Stimulated activated effector memory CD8-positive, alpha-beta T cell treated with anti-CD3 and anti-CD28 coated beads, Interleukin-12 subunit alpha, Interleukin-12 subunit beta, amount 100 ng/mL, for 72 hours (primary cell): ENCODE measurements at regions not wholly inside any gene's neighbourhood (a gene's known extent, or its start where the extent isn't known, plus 50 kb on each side); places are given as distances from the start of the nearest gene placed in this dataset.
"Not testable (repeated sequence)": the region's sequence is repeated elsewhere in the genome, so short reads cannot be mapped to it uniquely, and the experiment has no call there.

Experiments used
- ATAC-seq: fragments of 150-1000 bp; cut with Tn5 transposase; 2 replicates; pipeline ENCODE4 v1.10.0; 2021
- DNase-seq, 2 donors: peaks; one replicate each; pipeline ENCODE4 v3.0.0; 2021 to 2022; ENCODE audit warnings: low spot score in 2 of 2
- H3K27ac Mint-ChIP-seq: one replicate; pipeline ENCODE4 v1.8.0; 2022; ENCODE audit warnings: mild to moderate bottlenecking, mixed read lengths
- H3K36me3 Mint-ChIP-seq: one replicate; pipeline ENCODE4 v1.8.0; 2022; ENCODE audit warnings: mild to moderate bottlenecking, mixed read lengths
- H3K4me1 Mint-ChIP-seq: one replicate; pipeline ENCODE4 v1.8.0; 2022; ENCODE audit warnings: mixed read lengths
- H3K4me3 Mint-ChIP-seq: one replicate; pipeline ENCODE4 v1.8.0; 2022; ENCODE audit warnings: mild to moderate bottlenecking, mixed read lengths
- H3K9me3 Mint-ChIP-seq: one replicate; pipeline ENCODE4 v1.8.0; 2022; ENCODE audit warnings: mixed read lengths

DNA sequence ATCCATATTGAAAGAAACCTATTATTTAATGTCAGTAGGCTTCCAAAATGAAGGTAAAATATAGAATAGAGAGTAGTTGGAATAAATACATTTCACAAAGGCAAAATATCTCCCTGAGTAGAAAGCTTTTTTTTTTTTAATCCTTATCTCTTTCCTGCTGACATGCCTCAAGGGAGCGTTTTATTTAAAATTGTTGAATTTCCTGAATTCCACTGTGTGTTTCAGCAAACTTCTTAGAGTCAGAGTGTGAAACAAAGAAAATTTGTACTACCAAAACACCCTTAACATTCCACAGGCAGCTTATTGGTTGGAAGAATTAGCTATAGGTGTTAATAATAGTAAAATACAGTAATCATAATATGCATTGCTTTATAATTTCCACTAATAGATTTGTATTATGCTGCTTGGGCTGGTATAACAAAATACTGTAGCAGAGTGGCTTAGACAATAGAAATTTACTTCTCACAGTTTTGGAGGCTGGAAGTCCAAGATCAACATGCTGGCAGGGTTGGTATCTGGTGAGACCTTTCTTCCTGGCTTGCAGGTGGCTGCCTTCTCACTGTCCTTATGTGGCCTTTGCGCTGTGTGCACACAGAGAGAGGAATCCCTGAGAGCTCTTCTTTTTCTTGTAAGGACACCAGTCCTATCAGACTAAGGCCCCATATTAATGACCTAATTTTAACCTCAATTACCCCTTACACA, 468.4 kb upstream of the C1orf87 start:
- Mint-ChIP-seq H3K27ac (no peak overlapping the region), H3K36me3 (no peaks in the 10 kb centered on the region), H3K4me1 (no peaks in the 10 kb centered on the region), H3K9me3 (peaks cover 8% of the 10 kb centered on the region), H3K4me3 (no peak overlapping the region)
- no peak for ATAC-seq
- no peak for DNase-seq

DNA sequence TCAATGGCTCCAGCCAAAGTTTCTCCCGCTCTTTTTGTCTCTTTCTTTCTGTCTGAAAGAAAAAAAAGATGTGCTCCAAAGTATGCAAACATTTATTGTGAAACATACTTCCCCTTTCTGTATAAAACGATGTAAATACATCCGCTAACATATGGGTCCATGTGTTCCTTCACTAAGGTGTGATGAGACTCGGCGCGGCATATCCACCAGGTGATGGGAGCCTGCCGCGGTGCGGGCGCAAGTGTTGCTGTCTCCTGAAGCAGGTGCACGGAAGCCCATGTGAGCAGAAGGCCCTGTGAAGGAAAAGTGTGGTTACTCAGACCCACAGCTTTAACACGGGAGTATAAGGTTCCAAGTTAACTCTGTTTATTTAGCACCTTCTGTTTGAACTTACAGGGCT, 466.6 kb upstream of the C1orf87 start:
- Mint-ChIP-seq H3K27ac (no peak overlapping the region), H3K4me1 (no peaks in the 10 kb centered on the region), H3K9me3 (peaks cover 8% of the 10 kb centered on the region), H3K4me3 (no peak overlapping the region), H3K36me3 (no peaks in the 10 kb centered on the region)
- DNase-seq = no peak
- no peak for ATAC-seq

DNA sequence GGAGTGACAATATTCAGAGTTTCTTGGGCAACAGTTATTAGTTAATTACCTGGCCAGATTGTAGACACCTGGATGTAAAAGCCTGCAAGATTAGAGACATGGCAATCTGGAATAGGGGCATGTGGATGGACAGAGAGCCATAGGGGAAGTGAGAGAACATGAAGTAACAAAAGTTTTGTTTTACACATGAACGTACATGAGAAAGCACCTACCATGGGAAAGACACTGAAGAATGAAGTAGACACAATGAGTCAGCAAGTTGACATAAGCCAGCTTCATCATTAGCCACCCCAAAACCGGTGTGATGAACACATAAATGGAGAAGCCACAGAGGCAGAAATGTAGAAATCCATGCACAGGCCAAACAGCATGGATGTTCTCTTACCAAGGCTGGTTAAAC, 462.1 kb upstream of the C1orf87 start:
- no peak for ATAC-seq
- Mint-ChIP-seq H3K9me3 (peaks cover 4% of the 10 kb centered on the region), H3K27ac (no peak overlapping the region), H3K36me3 (no peaks in the 10 kb centered on the region), H3K4me1 (no peaks in the 10 kb centered on the region), H3K4me3 (no peak overlapping the region)
- no peak for DNase-seq

DNA sequence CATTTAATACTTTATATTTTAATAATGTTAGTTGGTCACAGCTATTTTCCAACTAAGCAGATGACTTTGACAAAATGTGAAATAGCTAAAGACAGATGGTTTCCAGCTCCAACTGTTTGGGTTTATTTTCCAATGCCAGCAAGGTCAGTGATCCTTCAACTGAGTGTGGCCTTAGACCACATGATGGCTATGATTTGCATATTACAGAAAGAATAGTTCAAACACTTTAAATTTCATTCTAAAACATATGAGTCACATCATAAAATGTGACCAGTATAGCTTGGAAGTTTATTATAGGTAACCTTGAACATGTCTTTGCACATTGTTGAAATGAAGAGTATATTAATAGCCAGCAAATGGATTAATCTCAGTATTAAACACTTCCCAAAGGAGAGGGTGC, 454.0 kb upstream of the C1orf87 start:
- no peak overlapping the region for H3K4me3 Mint-ChIP-seq
- H3K9me3 Mint-ChIP-seq = no peaks in the 10 kb centered on the region
- DNase-seq (no peak), ATAC-seq (no peak)
- no peaks in the 10 kb centered on the region for H3K4me1 Mint-ChIP-seq
- no peaks in the 10 kb centered on the region for H3K36me3 Mint-ChIP-seq
- no peak overlapping the region for H3K27ac Mint-ChIP-seq

DNA sequence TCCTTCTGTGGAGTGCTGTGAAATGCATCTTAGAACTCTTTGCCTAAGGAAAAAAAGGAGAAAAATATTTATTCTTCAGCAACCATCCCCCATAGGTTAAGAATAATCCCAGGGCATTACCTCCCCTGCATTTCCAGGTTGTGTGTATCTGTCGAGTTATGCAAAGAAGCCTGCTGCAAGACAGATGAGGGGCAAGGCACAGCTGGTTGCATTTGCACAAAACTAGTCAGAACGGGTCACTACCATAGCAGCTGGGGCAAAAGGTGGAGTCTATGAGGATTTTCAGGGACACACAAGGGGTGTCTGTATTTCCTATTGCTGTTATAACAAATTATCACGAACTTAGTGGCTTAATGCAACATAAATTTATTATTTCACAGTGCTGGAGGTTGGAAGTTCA, 443.4 kb upstream of the C1orf87 start:
- H3K4me3 Mint-ChIP-seq = no peak overlapping the region
- peaks cover 3% of the 10 kb centered on the region for H3K9me3 Mint-ChIP-seq
- DNase-seq = no peak
- no peaks in the 10 kb centered on the region for H3K36me3 Mint-ChIP-seq
- no peaks in the 10 kb centered on the region for H3K4me1 Mint-ChIP-seq
- no peak overlapping the region for H3K27ac Mint-ChIP-seq
- no peak for ATAC-seq

DNA sequence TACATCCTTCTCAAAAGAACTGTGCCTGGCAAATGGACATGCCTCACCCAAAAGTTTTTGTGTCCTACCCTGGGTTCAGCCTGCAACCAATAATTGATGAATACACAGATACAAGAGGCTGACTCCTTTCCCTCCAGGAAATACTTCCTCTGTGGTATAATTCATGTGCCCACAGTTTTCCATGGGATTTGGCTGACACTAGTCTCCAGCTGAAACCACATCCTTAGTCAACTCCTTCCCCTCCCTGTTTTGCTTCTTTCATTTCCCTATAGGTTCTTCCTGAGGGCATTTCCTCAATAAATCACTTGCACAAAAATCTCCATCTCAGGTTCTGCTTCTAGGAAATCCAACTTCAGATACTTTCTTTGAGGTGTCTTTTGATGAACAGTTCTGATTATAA, 436.6 kb upstream of the C1orf87 start:
- DNase-seq = no peak
- no peak overlapping the region for H3K4me3 Mint-ChIP-seq
- H3K9me3 Mint-ChIP-seq = peaks cover 9% of the 10 kb centered on the region
- no peaks in the 10 kb centered on the region for H3K36me3 Mint-ChIP-seq
- ATAC-seq = no peak
- no peaks in the 10 kb centered on the region for H3K4me1 Mint-ChIP-seq
- H3K27ac Mint-ChIP-seq = no peak overlapping the region

DNA sequence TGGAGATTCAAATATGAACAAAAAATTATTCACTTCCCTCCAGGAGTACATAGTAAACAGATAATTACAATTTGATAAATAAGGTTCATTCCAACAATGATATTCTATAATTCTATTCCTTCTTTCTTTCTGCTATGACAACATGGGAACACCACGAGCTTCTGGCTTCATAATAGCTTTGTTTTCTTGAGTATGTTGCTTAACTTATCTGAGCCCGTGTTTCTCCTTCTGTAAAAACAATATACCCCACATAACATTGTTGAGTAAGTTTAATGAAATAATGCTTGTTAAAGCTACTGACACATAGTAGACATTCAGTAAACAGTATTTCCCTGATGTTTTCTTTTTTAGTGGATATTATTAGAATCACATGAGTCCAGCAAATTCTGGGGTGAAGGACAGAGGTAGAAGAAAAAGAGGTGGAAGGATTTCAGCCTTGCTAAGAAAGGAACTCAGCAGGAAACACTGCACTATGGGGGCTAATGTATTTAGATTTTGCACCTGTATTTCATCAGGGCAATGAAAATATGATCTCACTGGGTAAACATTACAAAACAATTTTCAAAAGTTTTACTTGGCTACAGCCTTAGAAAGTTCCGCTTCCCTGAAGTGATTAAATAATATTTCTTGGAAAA, 430.8 kb upstream of the C1orf87 start:
- ATAC-seq (no peak), DNase-seq (no peak)
- Mint-ChIP-seq H3K4me1 (no peaks in the 10 kb centered on the region), H3K9me3 (peaks cover 13% of the 10 kb centered on the region), H3K27ac (no peak overlapping the region), H3K36me3 (no peaks in the 10 kb centered on the region), H3K4me3 (no peak overlapping the region)

DNA sequence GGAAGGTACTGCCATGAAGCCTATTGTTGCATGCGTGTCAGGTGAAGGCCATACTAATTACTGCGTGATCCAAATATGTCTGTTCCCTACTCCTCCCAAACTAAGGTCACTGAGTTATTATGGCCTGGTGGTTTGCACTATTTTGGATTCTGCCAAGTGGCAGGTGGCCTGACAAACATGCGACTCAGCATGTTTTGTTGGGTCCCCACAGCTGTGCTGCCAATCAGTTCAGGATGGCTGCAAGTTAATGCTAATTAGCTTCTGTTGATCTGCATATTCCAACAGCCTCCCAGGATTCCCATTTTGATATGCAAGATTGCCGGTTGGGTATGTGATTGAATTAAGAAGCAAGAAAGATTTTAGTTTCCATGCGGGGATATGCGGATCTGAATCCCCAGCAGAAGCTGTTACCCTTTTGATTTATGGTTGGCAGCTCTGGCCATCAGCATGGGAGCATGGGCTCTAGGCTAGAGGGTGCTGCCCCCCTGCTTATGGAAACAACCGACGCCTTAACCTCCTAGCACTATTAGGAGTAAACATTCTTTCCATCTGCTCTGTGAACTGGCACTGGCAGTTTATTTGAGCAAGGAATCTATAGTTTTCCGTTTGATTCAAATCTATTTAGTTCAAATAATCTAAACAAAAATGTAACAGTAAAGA, 429.8 kb upstream of the C1orf87 start:
- DNase-seq = no peak
- Mint-ChIP-seq H3K4me3 (no peak overlapping the region), H3K36me3 (no peaks in the 10 kb centered on the region), H3K9me3 (peaks cover 15% of the 10 kb centered on the region), H3K27ac (no peak overlapping the region), H3K4me1 (no peaks in the 10 kb centered on the region)
- ATAC-seq = no peak

DNA sequence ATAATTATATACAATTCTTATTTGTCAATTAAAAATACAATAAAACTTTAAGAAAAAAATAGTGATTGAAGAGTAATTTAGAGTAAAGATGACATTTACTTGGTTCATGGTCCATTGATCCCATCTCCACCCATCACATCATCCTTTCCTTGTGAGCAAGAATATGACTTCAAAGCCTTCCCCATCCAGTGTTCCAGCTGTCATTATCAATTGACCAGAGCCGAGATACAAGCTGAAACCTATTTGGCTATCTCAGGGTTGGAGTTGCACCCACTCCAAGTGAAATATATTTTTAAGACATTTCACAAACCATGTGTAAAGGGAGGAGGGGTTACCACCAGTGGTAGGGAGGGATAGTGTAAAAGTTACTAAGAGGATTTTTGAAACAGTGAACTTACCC, 428.9 kb upstream of the C1orf87 start:
- no peak for DNase-seq
- Mint-ChIP-seq H3K9me3 (peaks cover 18% of the 10 kb centered on the region), H3K4me1 (no peaks in the 10 kb centered on the region), H3K4me3 (no peak overlapping the region), H3K36me3 (no peaks in the 10 kb centered on the region), H3K27ac (no peak overlapping the region)
- no peak for ATAC-seq

DNA sequence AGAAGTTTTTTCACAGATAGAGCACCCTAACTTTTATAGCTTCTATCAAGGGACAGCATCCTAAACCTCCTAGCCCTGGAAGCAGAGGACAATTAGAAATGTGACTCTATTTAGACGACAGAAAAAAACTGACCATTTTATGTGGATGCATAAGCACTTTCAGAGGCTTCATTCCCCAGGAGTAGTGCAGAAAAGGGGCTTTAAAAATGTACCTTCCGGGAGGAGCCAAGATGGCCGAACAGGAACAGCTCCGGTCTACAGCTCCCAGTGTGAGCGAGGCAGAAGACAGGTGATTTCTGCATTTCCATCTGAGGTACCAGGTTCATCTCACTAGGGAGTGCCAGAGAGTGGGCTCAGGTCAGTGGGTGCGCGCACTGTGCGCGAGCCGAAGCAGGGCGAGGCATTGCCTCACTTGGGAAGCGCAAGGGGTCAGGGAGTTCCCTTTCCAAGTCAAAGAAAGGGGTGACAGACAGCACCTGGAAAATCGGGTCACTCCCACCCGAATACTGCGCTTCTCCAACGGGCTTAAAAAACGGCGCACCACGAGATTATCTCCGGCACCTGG, 416.4 kb upstream of the C1orf87 start:
- DNase-seq, H3K27ac Mint-ChIP-seq, ATAC-seq: not testable (repeated sequence)

DNA sequence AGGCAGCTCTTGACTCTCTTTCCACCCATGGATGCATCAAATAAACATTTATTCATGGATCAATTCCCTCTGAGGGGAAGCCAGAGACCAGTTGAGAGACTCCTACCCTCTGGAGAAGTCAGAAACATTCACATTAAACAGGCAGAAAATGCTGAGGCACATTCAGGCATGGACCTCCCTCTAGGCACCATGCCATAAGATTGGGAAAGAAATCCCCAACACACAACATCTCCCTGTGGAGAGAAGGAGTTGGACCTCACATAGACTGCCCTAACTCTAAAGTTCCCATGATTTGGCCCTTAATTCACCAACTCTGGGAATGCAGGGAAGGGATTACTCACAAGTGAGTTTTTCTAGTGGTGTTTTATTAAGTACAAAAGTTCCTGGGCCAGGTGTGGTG, 415.3 kb upstream of the C1orf87 start:
- ATAC-seq (no peak), DNase-seq (no peak)
- H3K36me3 Mint-ChIP-seq = no peaks in the 10 kb centered on the region
- no peak overlapping the region for H3K4me3 Mint-ChIP-seq
- H3K4me1 Mint-ChIP-seq = no peaks in the 10 kb centered on the region
- H3K27ac Mint-ChIP-seq = no peak overlapping the region
- peaks cover 3% of the 10 kb centered on the region for H3K9me3 Mint-ChIP-seq

More for the DNA sequence above, 416.4 kb upstream of the C1orf87 start:
- not testable (repeated sequence) for H3K4me3 Mint-ChIP-seq, H3K36me3 Mint-ChIP-seq, H3K9me3 Mint-ChIP-seq, H3K4me1 Mint-ChIP-seq

DNA sequence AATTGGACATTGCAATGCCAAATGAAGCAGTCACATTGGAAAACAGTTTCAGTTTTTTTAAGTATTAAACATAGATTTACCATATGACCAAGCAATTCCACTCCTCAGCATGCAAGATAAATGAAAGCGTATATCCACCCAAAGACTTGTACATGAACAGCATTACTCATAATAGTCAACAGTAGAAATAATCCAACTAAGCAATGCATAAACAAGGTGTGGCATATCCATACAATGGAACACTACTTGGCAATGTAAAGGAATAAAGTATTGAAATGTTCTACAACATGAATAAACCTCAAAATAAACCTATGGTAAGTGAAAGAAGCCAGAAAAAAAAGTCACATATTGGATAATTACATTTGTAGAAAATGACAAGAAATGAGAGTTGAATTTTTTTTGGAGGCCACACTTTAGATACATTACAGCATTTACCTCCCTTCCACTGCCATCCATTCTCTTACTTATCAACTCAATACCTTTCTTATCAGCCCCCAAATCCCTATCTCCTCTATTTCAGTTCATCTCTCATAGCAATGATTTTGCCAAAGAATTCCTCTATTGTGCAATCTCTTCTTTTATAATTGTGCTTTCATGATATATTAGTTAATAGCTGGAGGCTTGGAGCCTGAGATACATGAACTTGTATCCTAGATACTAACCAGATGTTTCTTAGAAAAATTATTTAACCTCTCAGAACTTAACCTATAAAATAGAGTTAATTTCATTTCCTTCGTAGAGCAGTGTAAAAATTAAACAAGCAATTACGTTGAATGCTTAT, 414.2 kb upstream of the C1orf87 start:
- no peak overlapping the region for H3K4me3 Mint-ChIP-seq
- H3K9me3 Mint-ChIP-seq = peaks cover 3% of the 10 kb centered on the region

DNA sequence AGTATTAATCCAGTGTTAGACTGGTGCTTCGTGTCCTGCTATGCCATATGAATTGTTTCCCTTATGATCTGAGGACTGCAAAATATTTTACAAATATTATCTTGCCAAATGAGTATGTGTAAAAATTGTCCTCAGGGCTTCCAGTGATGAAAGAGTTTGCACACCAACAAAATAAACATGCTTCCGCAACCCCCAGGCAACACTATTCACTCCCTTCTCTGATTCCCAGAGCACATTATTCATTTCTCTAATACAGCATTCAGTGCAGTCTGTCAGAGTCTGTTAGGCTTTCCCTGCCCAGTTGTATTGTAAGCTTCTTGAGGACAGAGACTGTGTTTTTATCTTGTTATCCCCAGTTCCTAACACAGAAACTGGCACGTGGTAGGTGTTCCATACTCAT, 409.9 kb upstream of the C1orf87 start:
- DNase-seq (no peak), ATAC-seq (no peak)
- Mint-ChIP-seq H3K4me3 (no peak overlapping the region), H3K36me3 (no peaks in the 10 kb centered on the region), H3K4me1 (no peaks in the 10 kb centered on the region), H3K27ac (no peak overlapping the region), H3K9me3 (peaks cover 3% of the 10 kb centered on the region)

More for the DNA sequence above, 414.2 kb upstream of the C1orf87 start:
- Mint-ChIP-seq H3K4me1 (no peaks in the 10 kb centered on the region), H3K27ac (no peak overlapping the region), H3K36me3 (no peaks in the 10 kb centered on the region)
- DNase-seq (no peak), ATAC-seq (no peak)

DNA sequence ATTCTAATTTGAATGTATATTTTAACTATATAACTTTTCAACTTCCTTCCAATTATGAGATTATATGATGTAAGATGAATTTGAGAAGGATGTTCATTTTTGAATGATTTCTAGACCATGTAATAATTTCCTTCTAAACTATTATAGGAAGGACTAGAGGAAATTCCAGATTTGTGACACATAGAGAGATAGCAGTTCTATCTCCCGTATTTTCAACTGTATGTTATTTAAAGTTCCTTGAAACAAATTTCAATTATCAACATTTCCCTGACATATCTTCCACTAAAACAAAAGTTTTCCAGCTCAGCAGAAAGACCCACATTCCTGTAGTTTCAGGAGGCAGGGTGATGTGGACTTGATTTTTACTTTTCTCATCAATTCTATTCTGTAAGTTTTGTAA, 396.7 kb upstream of the C1orf87 start:
- H3K9me3 Mint-ChIP-seq = peaks cover 5% of the 10 kb centered on the region
- DNase-seq = no peak
- H3K4me3 Mint-ChIP-seq = no peak overlapping the region
- H3K27ac Mint-ChIP-seq = no peak overlapping the region
- H3K36me3 Mint-ChIP-seq = no peaks in the 10 kb centered on the region
- H3K4me1 Mint-ChIP-seq = no peaks in the 10 kb centered on the region
- ATAC-seq = no peak

DNA sequence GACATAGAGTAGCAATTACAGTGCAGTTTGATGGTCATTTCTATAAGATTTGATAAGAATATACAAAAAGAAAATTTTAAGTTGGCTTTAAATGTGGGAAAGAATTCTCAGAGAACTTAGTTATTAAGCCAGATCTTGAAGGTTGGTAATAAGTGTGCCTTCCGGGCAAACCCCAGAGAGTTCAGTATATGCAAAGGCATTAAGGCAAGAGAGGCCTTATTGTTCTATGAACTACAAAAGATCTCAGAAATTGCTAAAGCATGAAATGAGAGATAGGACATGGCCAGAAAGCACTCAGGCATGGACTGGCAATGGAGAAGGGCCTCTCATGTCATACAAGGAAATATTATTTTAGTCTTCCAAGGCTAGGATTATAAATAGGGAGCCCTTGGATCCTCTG, 390.2 kb upstream of the C1orf87 start:
- H3K4me1 Mint-ChIP-seq = no peaks in the 10 kb centered on the region
- ATAC-seq (no peak), DNase-seq (no peak)
- H3K36me3 Mint-ChIP-seq = no peaks in the 10 kb centered on the region
- H3K27ac Mint-ChIP-seq = no peak overlapping the region
- H3K4me3 Mint-ChIP-seq = no peak overlapping the region
- peaks cover 2% of the 10 kb centered on the region for H3K9me3 Mint-ChIP-seq
